ENCODE measurements at regions not wholly inside any gene's neighbourhood (a gene's known extent, or its start where the extent isn't known, plus 50 kb on each side); places are given as distances from the start of the nearest gene placed in this dataset.
"Not testable (repeated sequence)": the region's sequence is repeated elsewhere in the genome, so short reads cannot be mapped to it uniquely, and the experiment has no call there.

DNA sequence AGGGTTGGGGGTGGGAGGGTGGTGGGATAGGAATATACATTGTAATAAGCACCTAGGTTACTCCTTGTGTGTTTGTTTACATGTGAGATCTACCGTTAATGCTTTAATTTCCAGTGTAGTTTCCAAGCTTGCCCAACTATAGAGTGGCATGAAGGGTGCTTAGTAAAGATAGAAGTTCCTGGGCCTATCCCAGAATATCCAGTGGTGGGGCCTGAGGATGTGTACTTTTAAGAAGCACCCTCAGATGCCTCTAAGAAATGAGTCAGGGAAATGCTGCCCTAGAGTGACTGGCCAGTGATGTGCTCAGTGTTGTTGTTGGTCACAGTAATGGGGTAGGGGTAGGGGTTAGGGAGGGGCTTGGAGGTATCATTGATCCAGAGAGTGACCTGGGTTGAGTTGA is 141.3 kb downstream of the TSEN15 start:
- Mint-ChIP-seq H3K4me1 (ENCODE audit: low read depth, unreplicated experiment) (no peaks in the 10 kb centered on the region), H3K36me3 (ENCODE audit: insufficient read depth, unreplicated experiment) (no peaks in the 10 kb centered on the region), H3K9me3 (ENCODE audit: low read depth, unreplicated experiment) (no peaks in the 10 kb centered on the region), H3K4me3 (ENCODE audit: low read depth, unreplicated experiment) (no peak overlapping the region), H3K27ac (ENCODE audit: unreplicated experiment) (no peak overlapping the region), H3K27me3 (ENCODE audit: unreplicated experiment) (peaks cover 32% of the 10 kb centered on the region)
- no peak for DNase-seq
- TF ChIP-seq, protein P1, sequence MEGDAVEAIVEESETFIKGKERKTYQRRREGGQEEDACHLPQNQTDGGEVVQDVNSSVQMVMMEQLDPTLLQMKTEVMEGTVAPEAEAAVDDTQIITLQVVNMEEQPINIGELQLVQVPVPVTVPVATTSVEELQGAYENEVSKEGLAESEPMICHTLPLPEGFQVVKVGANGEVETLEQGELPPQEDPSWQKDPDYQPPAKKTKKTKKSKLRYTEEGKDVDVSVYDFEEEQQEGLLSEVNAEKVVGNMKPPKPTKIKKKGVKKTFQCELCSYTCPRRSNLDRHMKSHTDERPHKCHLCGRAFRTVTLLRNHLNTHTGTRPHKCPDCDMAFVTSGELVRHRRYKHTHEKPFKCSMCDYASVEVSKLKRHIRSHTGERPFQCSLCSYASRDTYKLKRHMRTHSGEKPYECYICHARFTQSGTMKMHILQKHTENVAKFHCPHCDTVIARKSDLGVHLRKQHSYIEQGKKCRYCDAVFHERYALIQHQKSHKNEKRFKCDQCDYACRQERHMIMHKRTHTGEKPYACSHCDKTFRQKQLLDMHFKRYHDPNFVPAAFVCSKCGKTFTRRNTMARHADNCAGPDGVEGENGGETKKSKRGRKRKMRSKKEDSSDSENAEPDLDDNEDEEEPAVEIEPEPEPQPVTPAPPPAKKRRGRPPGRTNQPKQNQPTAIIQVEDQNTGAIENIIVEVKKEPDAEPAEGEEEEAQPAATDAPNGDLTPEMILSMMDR (IDR thresholded peaks at IDR 0.05; ENCODE audit: unreplicated experiment) = no peak
- BruUV-seq (replicated peaks) = no TSS peak
- intact Hi-C loops (cut with micrococcal nuclease; ENCODE audit: unreplicated experiment) = no loop called here
- CTCF ChIA-PET = interaction anchor here (0.6 kb wide), 1 partner anchor 207 kb away, joined by 8 read pairs; no protein-coding TSS in a partner anchor

DNA sequence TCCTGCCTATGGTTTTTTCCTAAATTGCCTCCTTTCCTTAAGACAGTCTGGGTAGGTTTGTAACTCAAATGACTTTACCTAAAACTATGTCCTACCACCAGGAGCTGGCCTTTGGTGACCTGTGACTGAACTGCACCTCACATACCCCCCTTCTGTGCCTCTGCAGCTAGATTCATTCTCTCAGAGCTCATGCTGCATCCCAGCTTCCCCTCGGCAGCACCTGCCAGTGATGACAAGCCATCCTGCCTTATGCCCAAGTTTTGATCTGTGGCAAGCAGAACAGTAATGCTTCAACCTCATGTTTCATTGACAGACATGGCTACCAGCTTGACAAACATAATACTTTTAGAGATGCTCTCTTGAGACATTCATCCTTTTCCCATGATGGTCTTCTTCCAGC is 141.9 kb downstream of the TSEN15 start:
- TF ChIP-seq, protein P1 (IDR thresholded peaks at IDR 0.05; ENCODE audit: unreplicated experiment) = no peak
- peaks cover 26% of the 10 kb centered on the region for H3K27me3 Mint-ChIP-seq (ENCODE audit: unreplicated experiment)
- BruUV-seq (replicated peaks) = no TSS peak

DNA sequence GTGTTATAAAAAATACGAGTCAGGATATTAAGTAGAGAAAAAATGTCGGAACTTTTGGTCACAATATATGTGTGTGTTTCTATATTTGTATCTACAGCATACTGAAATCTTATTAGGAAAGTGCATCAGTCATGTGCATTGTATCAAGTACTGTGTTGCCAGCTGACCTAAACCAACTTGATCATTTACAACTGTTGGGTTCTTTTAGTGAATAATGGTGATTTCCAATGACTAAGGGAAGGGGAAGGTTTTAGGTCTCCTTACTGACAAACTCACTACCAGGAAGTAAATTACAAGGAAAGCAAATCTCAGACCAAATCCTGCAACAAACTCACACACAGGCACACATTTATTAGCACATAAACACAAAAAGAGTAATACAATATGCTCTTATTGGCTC is 142.7 kb downstream of the TSEN15 start:
- no peak overlapping the region for H3K4me3 Mint-ChIP-seq (ENCODE audit: low read depth, unreplicated experiment)
- no peaks in the 10 kb centered on the region for H3K36me3 Mint-ChIP-seq (ENCODE audit: insufficient read depth, unreplicated experiment)
- CTCF ChIA-PET = no interaction called here
- no peaks in the 10 kb centered on the region for H3K4me1 Mint-ChIP-seq (ENCODE audit: low read depth, unreplicated experiment)
- TF ChIP-seq, protein P1 (IDR thresholded peaks at IDR 0.05; ENCODE audit: unreplicated experiment) = no peak
- no peak overlapping the region for H3K27ac Mint-ChIP-seq (ENCODE audit: unreplicated experiment)
- H3K27me3 Mint-ChIP-seq (ENCODE audit: unreplicated experiment) = peaks cover 18% of the 10 kb centered on the region
- no peak for DNase-seq
- H3K9me3 Mint-ChIP-seq (ENCODE audit: low read depth, unreplicated experiment) = no peaks in the 10 kb centered on the region
- intact Hi-C loops (cut with micrococcal nuclease; ENCODE audit: unreplicated experiment) = no loop called here
- BruUV-seq (replicated peaks) = no TSS peak

More for the DNA sequence above, 141.9 kb downstream of the TSEN15 start:
- Mint-ChIP-seq H3K4me1 (ENCODE audit: low read depth, unreplicated experiment) (no peaks in the 10 kb centered on the region), H3K36me3 (ENCODE audit: insufficient read depth, unreplicated experiment) (no peaks in the 10 kb centered on the region), H3K4me3 (ENCODE audit: low read depth, unreplicated experiment) (no peak overlapping the region), H3K9me3 (ENCODE audit: low read depth, unreplicated experiment) (no peaks in the 10 kb centered on the region), H3K27ac (ENCODE audit: unreplicated experiment) (no peak overlapping the region)
- no peak for DNase-seq
- intact Hi-C loops (cut with micrococcal nuclease; ENCODE audit: unreplicated experiment) = no loop called here
- CTCF ChIA-PET = no interaction called here

DNA sequence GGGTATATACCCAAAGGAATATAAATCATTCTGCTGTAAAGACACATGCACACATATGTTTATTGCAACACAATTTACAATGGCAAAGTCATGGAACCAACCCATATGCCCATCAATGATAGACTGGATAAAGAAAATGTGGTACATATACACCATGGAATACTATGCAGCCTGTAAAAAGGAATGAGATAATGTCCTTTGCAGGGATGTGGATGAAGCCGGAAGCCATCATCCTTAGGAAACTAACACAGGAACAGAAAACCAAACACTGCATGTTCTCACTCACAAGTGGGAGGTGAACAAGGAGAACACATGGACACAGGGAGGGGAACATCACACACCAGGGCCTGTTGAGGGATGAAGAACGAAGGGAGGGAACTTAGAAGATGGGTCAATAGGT is 144.2 kb downstream of the TSEN15 start:
- DNase-seq; H3K4me3 Mint-ChIP-seq (ENCODE audit: low read depth, unreplicated experiment); H3K9me3 Mint-ChIP-seq (ENCODE audit: low read depth, unreplicated experiment); H3K36me3 Mint-ChIP-seq (ENCODE audit: insufficient read depth, unreplicated experiment); BruUV-seq (replicated peaks); CTCF ChIA-PET; H3K27me3 Mint-ChIP-seq (ENCODE audit: unreplicated experiment); H3K27ac Mint-ChIP-seq (ENCODE audit: unreplicated experiment); H3K4me1 Mint-ChIP-seq (ENCODE audit: low read depth, unreplicated experiment); intact Hi-C loops (cut with micrococcal nuclease; ENCODE audit: unreplicated experiment): not testable (repeated sequence)

DNA sequence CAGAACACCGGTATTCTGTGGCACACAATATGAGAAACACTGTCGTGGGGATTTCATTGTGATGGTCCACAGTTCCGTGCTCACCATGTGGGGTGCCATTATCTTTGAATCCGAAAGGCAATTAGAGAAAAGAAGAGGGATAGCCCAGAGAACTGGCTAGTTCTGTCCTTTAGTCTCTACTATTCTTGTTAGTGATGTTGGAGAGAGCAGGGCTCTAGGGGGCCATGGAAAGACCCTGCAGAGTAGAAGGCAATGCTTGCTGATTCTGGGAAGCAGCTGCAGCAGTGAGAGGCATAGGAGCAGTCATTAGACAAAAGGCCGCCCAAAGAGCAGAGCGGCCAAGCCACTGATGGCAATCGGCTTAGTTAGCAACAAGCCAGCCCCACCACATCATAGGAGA is 146.3 kb downstream of the TSEN15 start:
- intact Hi-C loops (cut with micrococcal nuclease; ENCODE audit: unreplicated experiment) = no loop called here
- Mint-ChIP-seq H3K27ac (ENCODE audit: unreplicated experiment) (no peak overlapping the region), H3K4me1 (ENCODE audit: low read depth, unreplicated experiment) (no peaks in the 10 kb centered on the region), H3K36me3 (ENCODE audit: insufficient read depth, unreplicated experiment) (no peaks in the 10 kb centered on the region), H3K4me3 (ENCODE audit: low read depth, unreplicated experiment) (no peak overlapping the region), H3K9me3 (ENCODE audit: low read depth, unreplicated experiment) (no peaks in the 10 kb centered on the region), H3K27me3 (ENCODE audit: unreplicated experiment) (no peaks in the 10 kb centered on the region)
- BruUV-seq (replicated peaks) = no TSS peak
- no peak for DNase-seq
- TF ChIP-seq, protein P1 (IDR thresholded peaks at IDR 0.05; ENCODE audit: unreplicated experiment) = no peak
- CTCF ChIA-PET = no interaction called here

Measured in Calu3 (cell line).